RWPE1 (cell line): ENCODE measurements at regions not wholly inside any gene's neighbourhood (a gene's known extent, or its start where the extent isn't known, plus 50 kb on each side); places are given as distances from the start of the nearest gene placed in this dataset.

Source experiments
- CTCF ChIA-PET: fragments of 350-600 bp; sonication (Branson Sonifier 250); formaldehyde crosslinking; extraction: SDS; loops from one replicate; lab custom pipeline; 2021; lab: Yijun Ruan, JAX
- POLR2A ChIA-PET: fragments of 400-600 bp; formaldehyde crosslinking; extraction: SDS; loops from one replicate; lab custom pipeline; 2020; ENCODE audit warnings: antibody characterized with exemption; ENCODE audit not compliant: low non-redundant PET; lab: Yijun Ruan, JAX
- DNase-seq: peaks from one replicate; pipeline ENCODE4 v3.0.0; 2012; ENCODE audit warnings: low spot score
- H3K27ac ChIP-seq: fragments of 450-650 bp; 2 replicates; pipeline ENCODE4 v1.5.1; 2017
- TF ChIP-seq, protein P1 (sequence below): fragments of 450-650 bp; conservative IDR thresholded peaks from 2 replicates; pipeline ENCODE4 v1.5.1; 2017; ENCODE audit warnings: low read depth, mild to moderate bottlenecking

DNA sequence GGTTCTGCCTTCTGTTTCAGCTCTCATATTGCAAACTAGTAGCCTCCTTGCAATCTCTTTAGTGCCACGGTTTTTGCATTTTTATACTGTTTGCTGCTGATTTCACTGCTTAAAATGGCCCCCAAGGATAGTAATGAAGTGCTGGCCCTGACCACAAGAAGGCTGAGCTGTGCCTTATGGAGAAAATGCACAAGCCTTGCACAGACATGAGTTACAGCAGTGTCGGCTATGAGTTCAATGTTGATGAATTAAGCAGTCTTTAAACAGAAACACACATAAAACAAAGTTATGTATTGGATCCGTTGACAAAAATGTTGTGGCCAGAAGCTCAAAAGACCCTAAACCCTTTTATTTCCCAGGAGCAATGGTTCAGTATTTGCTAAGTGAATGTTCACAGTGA, 210.6 kb upstream of the DYNLRB2 start:
- no peak overlapping the region for H3K27ac ChIP-seq
- TF ChIP-seq, protein P1, sequence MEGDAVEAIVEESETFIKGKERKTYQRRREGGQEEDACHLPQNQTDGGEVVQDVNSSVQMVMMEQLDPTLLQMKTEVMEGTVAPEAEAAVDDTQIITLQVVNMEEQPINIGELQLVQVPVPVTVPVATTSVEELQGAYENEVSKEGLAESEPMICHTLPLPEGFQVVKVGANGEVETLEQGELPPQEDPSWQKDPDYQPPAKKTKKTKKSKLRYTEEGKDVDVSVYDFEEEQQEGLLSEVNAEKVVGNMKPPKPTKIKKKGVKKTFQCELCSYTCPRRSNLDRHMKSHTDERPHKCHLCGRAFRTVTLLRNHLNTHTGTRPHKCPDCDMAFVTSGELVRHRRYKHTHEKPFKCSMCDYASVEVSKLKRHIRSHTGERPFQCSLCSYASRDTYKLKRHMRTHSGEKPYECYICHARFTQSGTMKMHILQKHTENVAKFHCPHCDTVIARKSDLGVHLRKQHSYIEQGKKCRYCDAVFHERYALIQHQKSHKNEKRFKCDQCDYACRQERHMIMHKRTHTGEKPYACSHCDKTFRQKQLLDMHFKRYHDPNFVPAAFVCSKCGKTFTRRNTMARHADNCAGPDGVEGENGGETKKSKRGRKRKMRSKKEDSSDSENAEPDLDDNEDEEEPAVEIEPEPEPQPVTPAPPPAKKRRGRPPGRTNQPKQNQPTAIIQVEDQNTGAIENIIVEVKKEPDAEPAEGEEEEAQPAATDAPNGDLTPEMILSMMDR, result no peak
- ChIA-PET CTCF (no interaction called here), POLR2A (no interaction called here)
- no peak for DNase-seq

DNA sequence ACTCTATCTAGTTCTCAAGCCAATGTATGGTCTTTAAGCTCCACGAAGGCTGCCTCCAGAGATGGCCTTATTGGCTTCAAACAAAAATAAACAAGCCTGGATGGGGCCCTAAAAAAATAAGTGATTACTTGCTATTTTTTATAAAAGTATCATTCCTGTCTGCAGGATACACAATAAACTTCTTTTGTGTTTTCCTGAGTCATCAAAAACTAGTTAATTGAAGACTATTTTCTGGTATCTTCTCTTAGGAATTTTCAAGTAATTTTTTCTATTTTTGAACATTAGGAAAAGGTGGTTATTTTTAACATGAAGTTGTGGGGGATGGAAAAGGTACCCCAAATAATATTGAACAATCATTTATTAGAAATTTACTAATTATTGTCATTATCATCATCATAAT, 213.1 kb upstream of the DYNLRB2 start:
- CTCF ChIA-PET, result no interaction called here
- no peak for DNase-seq
- no peak overlapping the region for H3K27ac ChIP-seq
- POLR2A ChIA-PET, result no interaction called here
- TF ChIP-seq, protein P1, result no peak

- ChIA-PET CTCF (interaction anchor here (1.0 kb wide), 1 partner anchor 1319 kb away, joined by 5 read pairs; no protein-coding TSS in a partner anchor), POLR2A (no interaction called here)
- H3K27ac ChIP-seq, result no peak overlapping the region
- TF ChIP-seq, protein P1, result no peak
- DNase-seq, result no peak
Measured at GRCh38 chr16:80324371-80324770, 216.4 kb upstream of the DYNLRB2 start.

DNA sequence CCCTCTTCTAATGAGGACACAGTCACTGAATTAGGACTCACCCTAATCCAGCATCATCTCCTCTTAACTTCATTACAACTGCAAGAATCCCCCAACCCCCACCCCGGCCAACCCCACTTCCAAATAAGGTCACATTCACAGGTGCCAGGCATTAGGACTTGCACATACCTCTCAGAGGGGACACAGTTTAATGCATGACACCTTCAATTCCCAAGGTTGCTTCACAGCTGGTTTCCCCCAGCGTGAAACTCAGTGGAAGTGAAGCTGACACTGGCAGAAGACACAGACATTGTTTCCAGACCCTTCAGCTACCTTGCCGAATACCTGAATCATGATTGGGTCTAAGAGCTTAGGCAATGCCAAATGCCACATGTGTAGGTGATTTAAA, 217.0 kb upstream of the DYNLRB2 start:
- no peak for DNase-seq
- TF ChIP-seq, protein P1, result no peak
- H3K27ac ChIP-seq, result no peak overlapping the region
- POLR2A ChIA-PET, result no interaction called here
- CTCF ChIA-PET, result interaction anchor here (0.6 kb wide), 1 partner anchor 16 kb away, joined by 4 read pairs; no protein-coding TSS in a partner anchor

DNA sequence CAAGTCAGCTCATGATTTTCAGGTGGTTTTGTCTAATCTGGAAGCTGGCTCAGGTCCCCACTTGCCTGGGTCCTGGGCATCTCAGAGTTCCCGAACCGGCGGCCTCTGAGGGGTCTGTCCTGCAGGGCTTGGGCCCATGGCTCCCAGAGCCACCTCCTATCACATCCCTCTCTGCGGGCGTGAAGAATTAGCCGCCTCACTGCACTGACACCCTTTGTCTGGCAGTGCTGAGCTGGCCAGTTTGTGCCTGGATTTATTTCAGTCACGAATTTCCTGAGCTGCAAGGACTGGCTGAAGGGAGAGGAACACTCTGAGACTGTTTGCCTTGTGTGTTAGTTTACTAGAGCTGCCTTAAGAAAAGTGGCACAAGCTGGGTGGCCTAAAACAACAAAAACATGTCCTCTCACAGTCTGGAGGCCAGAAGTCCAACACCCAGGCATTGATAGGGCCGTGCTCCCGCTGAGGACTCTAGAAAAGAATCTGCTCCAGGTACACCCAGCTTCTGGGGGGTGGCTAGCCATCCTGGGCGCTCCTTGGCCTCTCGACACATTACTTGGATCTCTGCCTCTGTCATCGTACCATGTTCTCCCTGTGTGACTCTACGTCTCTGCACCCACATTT, 217.5 kb upstream of the DYNLRB2 start:
- TF ChIP-seq, protein P1, result no peak
- no peak for DNase-seq
- POLR2A ChIA-PET, result no interaction called here
- H3K27ac ChIP-seq, result no peak overlapping the region
- CTCF ChIA-PET, result interaction anchor here (0.6 kb wide), 1 partner anchor 16 kb away, joined by 4 read pairs; no protein-coding TSS in a partner anchor

GRCh38 chr16:80319181-80319580, 221.6 kb upstream of the DYNLRB2 start:
- ChIA-PET CTCF (no interaction called here), POLR2A (no interaction called here)
- TF ChIP-seq, protein P1, result no peak

More at GRCh38 chr16:80319181-80319580, 221.6 kb upstream of the DYNLRB2 start:
- DNase-seq, result no peak
- no peak overlapping the region for H3K27ac ChIP-seq
